ENCODE measurements at regions not wholly inside any gene's neighbourhood (a gene's known extent, or its start where the extent isn't known, plus 50 kb on each side); places are given as distances from the start of the nearest gene placed in this dataset.

- TF ChIP-seq CTCF (IDR thresholded peaks at IDR 0.05) (no peak), EP300 (IDR thresholded peaks at IDR 0.05; ENCODE audit: low read depth) (no peak), POLR2AphosphoS5 (IDR thresholded peaks at IDR 0.05) (no peak)
These were observed 85.8 kb downstream of the LLPH start for GRCh38 chr12:66044731-66045130.

Data from transverse colon (tissue), 4 donors.